Ishikawa (cell line): ENCODE measurements at regions not wholly inside any gene's neighbourhood (a gene's known extent, or its start where the extent isn't known, plus 50 kb on each side); places are given as distances from the start of the nearest gene placed in this dataset.

ENCODE experiments used
- CEBPB ChIP-seq: IDR thresholded peaks from 2 replicates; pipeline ENCODE4 v1.6.1; 2012
- EGR1 ChIP-seq: IDR thresholded peaks from 2 replicates; pipeline ENCODE4 v1.6.1; 2012
- RAD21 ChIP-seq: IDR thresholded peaks from 2 replicates; pipeline ENCODE4 v1.6.1; 2012; ENCODE audit warnings: low read depth

DNA sequence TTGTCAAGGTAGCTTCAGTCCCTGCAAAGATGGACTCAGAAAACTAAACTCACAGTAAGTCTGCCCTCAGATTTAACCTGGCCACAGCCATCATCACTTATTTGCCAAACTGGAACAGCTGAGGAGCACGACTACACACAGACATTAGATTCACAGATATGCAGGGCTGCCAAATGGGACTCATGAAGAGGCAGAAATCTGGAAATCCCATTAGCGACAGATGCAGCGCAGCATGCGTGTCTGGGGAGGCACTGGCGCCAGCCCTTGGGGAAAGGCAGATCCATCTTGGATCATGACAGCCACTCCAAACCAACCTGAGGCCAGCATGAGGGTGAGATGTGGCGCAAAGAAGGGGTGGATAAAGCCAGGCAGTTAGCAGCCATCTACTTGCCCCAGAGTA is 160.7 kb upstream of the TSC22D2 start:
- TF ChIP-seq RAD21 (no peak), CEBPB (no peak), EGR1 (no peak)
